Left lobe of liver (tissue), 2 donors: ENCODE measurements at regions not wholly inside any gene's neighbourhood (a gene's known extent, or its start where the extent isn't known, plus 50 kb on each side); places are given as distances from the start of the nearest gene placed in this dataset.
A peak's percentile ranks its signal among the peaks of the same experiment; 100 is the strongest.
"Not testable (repeated sequence)": the region's sequence is repeated elsewhere in the genome, so short reads cannot be mapped to it uniquely, and the experiment has no call there.

Source experiments
- ATAC-seq: fragments of 200-7000 bp; cut with Tn5 transposase; one replicate; pipeline ENCODE4 v1.9.1; 2020; ENCODE audit warnings: mild to moderate bottlenecking, moderate library complexity
- DNase-seq: peaks from one replicate; pipeline ENCODE4 v3.0.0-alpha.2; 2020; ENCODE audit warnings: low spot score
- donor health status: DM: no; HTN: no; CAD: no; lungs with moderate emphysema.
- donor health status: DM: no; HTN: yes; CAD: no.

- ATAC-seq, DNase-seq: not testable (repeated sequence)
Observed at GRCh38 chr6:28621268-28621667, 95.6 kb downstream of the GPX5 start.

DNA sequence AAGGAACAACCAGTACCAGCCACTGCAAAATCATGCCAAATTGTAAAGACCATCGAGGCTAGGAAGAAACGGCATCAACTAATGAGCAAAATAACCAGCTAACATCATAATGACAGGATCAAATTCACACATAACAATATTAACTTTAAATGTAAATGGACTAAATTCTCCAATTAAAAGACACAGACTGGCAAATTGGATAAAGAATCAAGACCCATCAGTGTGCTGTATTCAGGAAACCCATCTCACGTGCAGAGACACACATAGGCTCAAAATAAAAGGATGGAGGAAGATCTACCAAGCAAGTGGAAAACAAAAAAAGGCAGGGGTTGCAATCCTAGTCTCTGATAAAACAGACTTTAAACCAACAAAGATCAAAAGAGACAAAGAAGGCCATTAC lies 97.6 kb downstream of the GPX5 start:
- not testable (repeated sequence) for ATAC-seq, DNase-seq

GRCh38 chr6:28626386-28626785 lies 100.7 kb downstream of the GPX5 start:
- DNase-seq, ATAC-seq: not testable (repeated sequence)

DNA sequence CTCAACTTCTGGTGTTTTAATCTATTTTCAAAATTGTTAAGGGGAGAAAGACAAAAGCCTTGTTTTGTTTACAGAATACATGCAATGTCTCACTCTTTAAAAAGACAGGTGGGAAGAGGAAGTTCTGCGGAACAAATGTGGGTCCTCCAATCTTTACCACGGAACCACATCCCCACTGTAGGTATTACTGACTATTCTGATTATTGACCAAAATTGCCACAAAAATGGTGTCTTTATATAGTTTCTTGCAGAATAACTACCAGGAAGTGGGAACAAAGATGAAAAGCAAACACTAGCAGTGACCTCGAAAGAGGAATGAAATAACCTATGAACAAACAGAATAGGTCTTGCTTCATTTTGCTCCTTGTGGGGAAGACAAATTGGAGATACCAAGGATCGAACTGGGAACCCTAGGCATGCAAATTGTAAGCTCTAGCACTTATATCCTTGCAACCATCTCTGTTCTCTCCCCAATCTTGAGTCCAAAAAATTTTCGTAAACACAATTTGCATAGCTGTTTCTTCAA lies 106.7 kb downstream of the GPX5 start:
- ATAC-seq (no peak), DNase-seq (no peak)

- ATAC-seq (no peak), DNase-seq (no peak)
Observed at GRCh38 chr6:28633445-28634215, 107.9 kb downstream of the GPX5 start.

- DNase-seq (no peak), ATAC-seq (no peak)
Observed at GRCh38 chr6:28634411-28634760, 108.7 kb downstream of the GPX5 start.

GRCh38 chr6:28634761-28635546 lies 109.3 kb downstream of the GPX5 start:
- DNase-seq: no peak
- ATAC-seq: peak; percentile 73

DNA sequence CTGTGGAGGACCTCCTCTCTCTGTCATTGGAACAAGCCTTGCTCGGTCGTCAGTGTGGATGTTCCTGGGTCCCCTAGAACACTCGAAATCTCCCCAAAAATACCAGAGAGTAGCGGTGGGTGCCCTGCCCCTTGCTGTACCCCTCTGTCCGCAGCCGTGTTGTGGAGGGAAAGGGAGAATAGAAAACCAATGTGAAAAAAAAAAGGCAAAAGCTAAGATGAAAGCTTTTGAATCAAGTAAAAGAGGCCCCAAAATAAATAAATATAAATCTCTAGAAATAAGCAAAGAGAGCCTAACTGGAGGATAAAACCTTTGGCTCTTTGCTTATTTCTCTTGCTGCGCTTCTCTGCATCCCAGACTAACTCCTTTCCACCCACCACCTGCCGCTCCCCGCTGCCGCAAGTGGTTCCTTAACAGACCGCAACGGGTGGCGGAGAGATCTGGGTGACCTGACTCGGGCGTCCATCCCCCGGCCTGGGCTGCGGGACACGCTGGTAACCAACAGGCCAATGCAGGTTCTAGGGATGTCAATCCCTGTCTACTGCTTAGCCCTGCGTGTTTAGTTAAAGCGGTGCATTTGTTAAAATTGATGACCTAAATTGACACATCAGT lies 110.0 kb downstream of the GPX5 start:
- ATAC-seq (no peak), DNase-seq (no peak)

- no peak for ATAC-seq
- no peak for DNase-seq
Observed at GRCh38 chr6:28638787-28639430, 113.2 kb downstream of the GPX5 start.

GRCh38 chr6:28639445-28640290 lies 114.0 kb downstream of the GPX5 start:
- ATAC-seq, DNase-seq: not testable (repeated sequence)

DNA sequence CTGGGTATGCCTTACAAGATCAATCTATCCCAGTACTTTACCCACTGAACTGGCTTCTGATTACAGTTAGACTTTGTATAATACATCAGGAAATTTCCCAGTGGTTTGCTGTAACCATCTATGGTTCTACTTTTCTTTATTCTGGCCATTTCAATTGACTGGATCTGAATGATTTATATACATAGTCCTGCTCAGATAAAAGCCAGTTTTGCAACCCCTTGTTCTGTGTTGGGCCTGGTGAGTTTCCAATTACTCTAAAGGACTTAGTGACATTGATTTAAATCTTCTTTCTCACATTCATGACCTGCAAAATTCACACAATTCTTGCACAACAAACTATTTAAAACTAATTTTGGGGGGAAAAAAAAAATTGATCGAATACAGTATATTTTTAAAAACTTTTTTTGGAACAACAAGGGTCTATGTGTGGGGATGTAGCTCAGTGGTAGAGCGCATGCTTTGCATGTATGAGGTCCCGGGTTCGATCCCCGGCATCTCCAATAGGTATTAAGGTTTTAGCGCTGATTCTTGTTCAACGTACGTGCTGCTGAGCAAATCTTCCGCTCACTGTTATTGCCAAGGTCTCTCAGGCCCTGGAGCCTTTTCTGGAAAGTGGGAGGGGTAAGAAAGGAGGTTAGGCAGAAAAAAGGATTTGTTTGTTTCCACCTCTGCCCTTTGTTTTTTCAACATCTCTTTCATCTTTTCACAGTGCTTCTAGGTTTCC lies 117.5 kb downstream of the GPX5 start:
- ATAC-seq: no peak
- DNase-seq: no peak

- no peak for ATAC-seq
Observed at GRCh38 chr6:28646650-28647049, 121.0 kb downstream of the GPX5 start.

DNA sequence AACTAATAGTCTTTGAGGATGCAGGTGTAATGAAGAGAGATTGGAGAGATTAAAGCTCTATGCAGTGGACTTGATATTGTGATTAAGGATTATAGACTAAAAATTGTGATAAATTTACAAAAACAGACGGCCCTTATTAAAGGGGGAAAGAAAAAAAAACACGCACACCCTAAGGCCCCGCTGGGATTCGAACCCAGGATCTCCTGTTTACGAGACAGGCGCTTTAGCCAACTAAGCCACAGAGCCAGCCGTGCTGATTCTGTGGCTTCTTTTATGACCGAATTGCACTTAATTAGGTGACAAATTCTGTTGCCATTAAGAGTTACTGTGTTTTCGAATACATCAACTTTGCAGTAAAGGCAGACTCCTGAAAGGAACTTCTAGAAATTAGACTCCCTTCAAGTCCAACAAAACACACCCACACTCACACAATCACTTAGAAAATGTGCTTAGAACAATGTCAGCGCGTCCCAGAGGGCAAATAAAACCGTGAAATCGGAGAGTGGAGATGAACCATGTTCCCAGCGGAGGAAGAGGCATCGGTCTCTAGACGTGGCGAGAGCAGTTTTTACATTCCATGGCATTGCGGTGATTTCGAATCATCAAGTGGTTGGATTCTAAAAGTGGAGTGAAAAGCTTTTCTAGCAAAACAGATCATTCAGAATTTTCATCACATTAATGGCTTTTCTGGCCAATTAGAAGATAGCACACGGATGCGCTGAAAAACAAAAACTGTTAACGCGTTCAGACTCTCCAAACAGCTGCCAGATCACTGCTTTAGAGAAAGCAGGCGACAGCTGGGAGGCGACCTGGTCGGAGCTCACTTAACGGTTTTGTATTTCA lies 122.6 kb downstream of the GPX5 start:
- DNase-seq (no peak), ATAC-seq (peak; percentile 31)

More at GRCh38 chr6:28646650-28647049, 121.0 kb downstream of the GPX5 start:
- no peak for DNase-seq

DNA sequence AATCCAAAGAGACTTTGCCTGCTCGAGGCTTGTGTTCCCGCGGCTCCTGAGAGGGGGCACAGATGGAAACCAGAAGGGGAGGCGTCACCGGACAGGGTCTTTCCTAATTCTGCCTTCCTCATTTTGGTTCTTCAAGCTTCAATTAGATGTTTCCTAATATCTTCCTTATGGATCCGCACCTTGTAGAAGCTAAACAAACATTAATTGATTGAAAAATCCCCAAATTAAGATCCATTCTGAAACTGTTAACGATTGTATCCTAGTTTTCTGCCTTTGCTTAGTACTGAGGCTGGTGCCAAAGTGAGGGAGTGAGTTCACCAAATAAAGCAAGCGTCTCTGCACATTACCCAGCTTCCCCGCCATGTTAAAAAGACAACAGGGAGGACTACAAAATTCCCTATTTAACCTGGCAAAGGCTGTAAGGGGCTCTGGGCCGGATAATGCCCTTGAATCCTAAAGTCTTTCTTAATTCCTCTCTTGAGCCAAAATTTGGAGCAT lies 123.2 kb downstream of the GPX5 start:
- ATAC-seq: no peak
- DNase-seq: no peak

DNA sequence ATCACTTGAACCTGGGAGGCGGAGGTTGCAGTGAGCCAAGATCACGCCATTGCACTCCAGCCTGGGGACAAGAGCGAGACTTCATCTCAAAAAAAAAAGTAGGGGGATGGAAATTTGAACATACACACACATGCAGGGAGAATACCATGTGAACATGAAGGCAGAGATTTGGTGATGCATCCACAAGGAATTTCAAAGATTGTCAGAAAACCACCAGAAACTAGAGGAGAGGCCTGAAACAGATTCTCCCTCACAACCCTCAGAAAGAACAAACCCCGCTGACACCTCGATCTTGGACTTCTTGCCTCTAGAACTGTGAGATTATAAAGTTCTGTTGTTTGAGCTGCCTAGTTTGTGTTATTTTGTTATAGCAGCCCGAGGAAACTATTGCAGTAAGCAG lies 125.5 kb downstream of the GPX5 start:
- no peak for DNase-seq

DNA sequence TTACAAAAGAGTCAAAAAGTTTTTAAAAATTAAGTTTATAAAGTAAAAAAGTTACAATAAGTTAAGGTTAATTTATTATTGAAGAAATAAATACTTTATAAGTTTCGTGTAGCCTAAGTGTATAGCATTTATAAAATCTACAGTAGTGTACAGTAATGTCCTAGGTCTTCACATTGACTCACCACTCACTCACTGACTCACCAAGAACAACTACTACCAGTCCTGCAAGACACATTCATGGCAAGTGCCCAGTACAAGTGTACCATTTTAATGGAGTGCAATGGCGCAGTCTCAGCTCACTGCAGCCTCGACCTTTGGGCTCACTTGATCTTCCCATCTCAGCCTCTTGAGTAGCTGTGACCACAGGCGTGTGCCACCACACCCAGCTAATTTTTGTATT lies 128.2 kb downstream of the GPX5 start:
- DNase-seq: no peak
- no peak for ATAC-seq

More for the DNA sequence above, 125.5 kb downstream of the GPX5 start:
- ATAC-seq: no peak

- no peak for ATAC-seq
- DNase-seq: no peak
Observed at GRCh38 chr6:28655164-28655563, 129.5 kb downstream of the GPX5 start.

GRCh38 chr6:28656715-28657114 lies 131.0 kb downstream of the GPX5 start:
- no peak for DNase-seq
- no peak for ATAC-seq
